ENCODE measurements at regions not wholly inside any gene's neighbourhood (a gene's known extent, or its start where the extent isn't known, plus 50 kb on each side); places are given as distances from the start of the nearest gene placed in this dataset.

DNA sequence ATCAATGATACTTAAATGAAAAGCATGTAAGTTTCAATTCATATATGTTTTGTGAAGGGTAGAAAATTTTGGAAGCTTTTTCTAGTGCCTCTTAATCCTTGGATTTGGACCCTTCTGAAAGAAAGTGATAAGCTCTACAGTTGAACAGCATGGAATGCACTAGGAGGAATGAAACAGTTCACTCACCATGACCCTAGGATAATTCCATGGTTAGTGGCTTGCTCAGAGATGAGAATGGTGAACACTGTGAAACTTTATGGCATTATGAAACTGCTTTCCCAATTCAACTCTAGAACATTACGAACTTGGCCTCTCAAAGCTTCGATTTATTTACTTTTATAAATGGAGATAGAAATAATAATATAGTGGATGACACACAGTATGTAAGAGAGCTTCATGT lies 88.9 kb upstream of the FAT4 start:
- Histone ChIP-seq H3K79me2 (ENCODE audit: insufficient read depth, low read length) (no peaks in the 10 kb centered on the region), H3K4me3 (replicated peaks in 1 of 2; ENCODE audit: low read depth in 1 of 2, low read length in 2 of 2) (no peak overlapping the region), H3K9ac (ENCODE audit: low read length) (no peak overlapping the region), H3K4me2 (ENCODE audit: low read length) (no peak overlapping the region), H3K36me3 (ENCODE audit: control insufficient read depth in 1 of 2, insufficient read depth in 2 of 2, low read length in 2 of 2) (no peaks in the 10 kb centered on the region), H3K4me1 (ENCODE audit: control insufficient read depth in 1 of 2, insufficient read depth in 2 of 2, low read length in 2 of 2) (no peaks in the 10 kb centered on the region), H4K20me1 (ENCODE audit: insufficient read depth) (no peaks in the 10 kb centered on the region), H3K9me2 (ENCODE audit: insufficient read depth) (no peaks in the 10 kb centered on the region), H3K27ac (ENCODE audit: low read depth, low read length) (no peak overlapping the region), H2AFZ (ENCODE audit: low read depth, low read length, poor library complexity, severe bottlenecking) (no peak overlapping the region), H3K9me3 (ENCODE audit: control insufficient read depth in 1 of 2, insufficient read depth in 1 of 2, low read depth in 1 of 2, low read length in 2 of 2) (no peaks in the 10 kb centered on the region), H3K27me3 (ENCODE audit: insufficient read depth, low read length) (no peaks in the 10 kb centered on the region)
- no peak for DNase-seq (ENCODE audit: low read depth, low spot score)
- no peak for TF ChIP-seq SRF (IDR thresholded peaks at IDR 0.05; ENCODE audit: low read depth)
- TF ChIP-seq EZH2 (IDR thresholded peaks at IDR 0.05) = no peak
- TF ChIP-seq POLR2A (IDR thresholded peaks at IDR 0.05; ENCODE audit: borderline replicate concordance, extremely low read depth, insufficient read depth, insufficient read length) = no peak
- TF ChIP-seq ZNF274 (IDR thresholded peaks at IDR 0.05; ENCODE audit: low read depth, low read length) = no peak
- no peak for TF ChIP-seq EZH2phosphoT487 (IDR thresholded peaks at IDR 0.05; ENCODE audit: borderline replicate concordance)
- no peak for TF ChIP-seq YY1 (IDR thresholded peaks at IDR 0.05; ENCODE audit: extremely low read depth, insufficient replicate concordance, low read depth, low read length)
- TF ChIP-seq MAX (IDR thresholded peaks at IDR 0.05) = no peak
- no peak for TF ChIP-seq CBX3 (IDR thresholded peaks at IDR 0.05; ENCODE audit: low read depth)
- TF ChIP-seq POLR2AphosphoS5 (IDR thresholded peaks at IDR 0.05; ENCODE audit: low read depth, low read length) = no peak
- TF ChIP-seq ATF3 (IDR thresholded peaks at IDR 0.05) = no peak
- TF ChIP-seq ZFX (IDR thresholded peaks at IDR 0.05) = no peak
- TF ChIP-seq EGR1 (IDR thresholded peaks at IDR 0.05; ENCODE audit: low read depth) = no peak
- TF ChIP-seq, protein P1, sequence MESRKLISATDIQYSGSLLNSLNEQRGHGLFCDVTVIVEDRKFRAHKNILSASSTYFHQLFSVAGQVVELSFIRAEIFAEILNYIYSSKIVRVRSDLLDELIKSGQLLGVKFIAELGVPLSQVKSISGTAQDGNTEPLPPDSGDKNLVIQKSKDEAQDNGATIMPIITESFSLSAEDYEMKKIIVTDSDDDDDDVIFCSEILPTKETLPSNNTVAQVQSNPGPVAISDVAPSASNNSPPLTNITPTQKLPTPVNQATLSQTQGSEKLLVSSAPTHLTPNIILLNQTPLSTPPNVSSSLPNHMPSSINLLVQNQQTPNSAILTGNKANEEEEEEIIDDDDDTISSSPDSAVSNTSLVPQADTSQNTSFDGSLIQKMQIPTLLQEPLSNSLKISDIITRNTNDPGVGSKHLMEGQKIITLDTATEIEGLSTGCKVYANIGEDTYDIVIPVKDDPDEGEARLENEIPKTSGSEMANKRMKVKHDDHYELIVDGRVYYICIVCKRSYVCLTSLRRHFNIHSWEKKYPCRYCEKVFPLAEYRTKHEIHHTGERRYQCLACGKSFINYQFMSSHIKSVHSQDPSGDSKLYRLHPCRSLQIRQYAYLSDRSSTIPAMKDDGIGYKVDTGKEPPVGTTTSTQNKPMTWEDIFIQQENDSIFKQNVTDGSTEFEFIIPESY (IDR thresholded peaks at IDR 0.05; ENCODE audit: extremely low read depth, insufficient replicate concordance, low read length) = no peak
- no peak for TF ChIP-seq SIN3A (IDR thresholded peaks at IDR 0.05; ENCODE audit: low read depth)
- TF ChIP-seq FOSL1 (IDR thresholded peaks at IDR 0.05; ENCODE audit: low read depth) = no peak
- TF ChIP-seq RAD21 (IDR thresholded peaks at IDR 0.05; ENCODE audit: low read depth) = no peak
- no peak for TF ChIP-seq ELF1 (IDR thresholded peaks at IDR 0.05; ENCODE audit: borderline replicate concordance, low read depth)
- RAD21 ChIA-PET (ENCODE audit: low non-redundant PET in 1 of 2, low total read pairs in 2 of 2, uncharacterized antibody in 2 of 2, unreplicated experiment in 2 of 2) = no interaction called here
- intact Hi-C loops (cut with micrococcal nuclease) = no loop called here
- CTCF ChIA-PET = no interaction called here
- POLR2A ChIA-PET = no interaction called here
- ATAC-seq = no peak
- BruUV-seq (replicated peaks) = no TSS peak

Measured in HCT116 (cell line).